GM13977 (cell line): ENCODE measurements at regions not wholly inside any gene's neighbourhood (a gene's known extent, or its start where the extent isn't known, plus 50 kb on each side); places are given as distances from the start of the nearest gene placed in this dataset.
A peak's percentile ranks its signal among the peaks of the same experiment; 100 is the strongest.

ENCODE experiments used
- DNase-seq: peaks from one replicate; pipeline ENCODE4 v3.0.0; 2012; ENCODE audit warnings: low spot score
- in situ Hi-C: fragments of 300-500 bp; cut with MboI; formaldehyde crosslinking; loops from one replicate; pipeline ENCODE4 v1.12.0; 2022; ENCODE audit warnings: low sequenced_read_pairs, low pct_unique_long_range_greater_than_20kb, mixed read lengths, inconsistent platforms; ENCODE audit not compliant: unreplicated experiment
- TF ChIP-seq, protein P1 (sequence below): IDR thresholded peaks from 2 replicates; pipeline ENCODE4 v1.5.1; 2012; ENCODE audit warnings: mild to moderate bottlenecking, control low read depth; ENCODE audit not compliant: insufficient read depth; ENCODE audit errors: extremely low read depth, missing control alignments

- no peak for DNase-seq
- in situ Hi-C loops = no loop called here
- TF ChIP-seq, protein P1, sequence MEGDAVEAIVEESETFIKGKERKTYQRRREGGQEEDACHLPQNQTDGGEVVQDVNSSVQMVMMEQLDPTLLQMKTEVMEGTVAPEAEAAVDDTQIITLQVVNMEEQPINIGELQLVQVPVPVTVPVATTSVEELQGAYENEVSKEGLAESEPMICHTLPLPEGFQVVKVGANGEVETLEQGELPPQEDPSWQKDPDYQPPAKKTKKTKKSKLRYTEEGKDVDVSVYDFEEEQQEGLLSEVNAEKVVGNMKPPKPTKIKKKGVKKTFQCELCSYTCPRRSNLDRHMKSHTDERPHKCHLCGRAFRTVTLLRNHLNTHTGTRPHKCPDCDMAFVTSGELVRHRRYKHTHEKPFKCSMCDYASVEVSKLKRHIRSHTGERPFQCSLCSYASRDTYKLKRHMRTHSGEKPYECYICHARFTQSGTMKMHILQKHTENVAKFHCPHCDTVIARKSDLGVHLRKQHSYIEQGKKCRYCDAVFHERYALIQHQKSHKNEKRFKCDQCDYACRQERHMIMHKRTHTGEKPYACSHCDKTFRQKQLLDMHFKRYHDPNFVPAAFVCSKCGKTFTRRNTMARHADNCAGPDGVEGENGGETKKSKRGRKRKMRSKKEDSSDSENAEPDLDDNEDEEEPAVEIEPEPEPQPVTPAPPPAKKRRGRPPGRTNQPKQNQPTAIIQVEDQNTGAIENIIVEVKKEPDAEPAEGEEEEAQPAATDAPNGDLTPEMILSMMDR = no peak
Observed at GRCh38 chr20:17858450-17859001, 110.1 kb downstream of the SNX5 start.

DNA sequence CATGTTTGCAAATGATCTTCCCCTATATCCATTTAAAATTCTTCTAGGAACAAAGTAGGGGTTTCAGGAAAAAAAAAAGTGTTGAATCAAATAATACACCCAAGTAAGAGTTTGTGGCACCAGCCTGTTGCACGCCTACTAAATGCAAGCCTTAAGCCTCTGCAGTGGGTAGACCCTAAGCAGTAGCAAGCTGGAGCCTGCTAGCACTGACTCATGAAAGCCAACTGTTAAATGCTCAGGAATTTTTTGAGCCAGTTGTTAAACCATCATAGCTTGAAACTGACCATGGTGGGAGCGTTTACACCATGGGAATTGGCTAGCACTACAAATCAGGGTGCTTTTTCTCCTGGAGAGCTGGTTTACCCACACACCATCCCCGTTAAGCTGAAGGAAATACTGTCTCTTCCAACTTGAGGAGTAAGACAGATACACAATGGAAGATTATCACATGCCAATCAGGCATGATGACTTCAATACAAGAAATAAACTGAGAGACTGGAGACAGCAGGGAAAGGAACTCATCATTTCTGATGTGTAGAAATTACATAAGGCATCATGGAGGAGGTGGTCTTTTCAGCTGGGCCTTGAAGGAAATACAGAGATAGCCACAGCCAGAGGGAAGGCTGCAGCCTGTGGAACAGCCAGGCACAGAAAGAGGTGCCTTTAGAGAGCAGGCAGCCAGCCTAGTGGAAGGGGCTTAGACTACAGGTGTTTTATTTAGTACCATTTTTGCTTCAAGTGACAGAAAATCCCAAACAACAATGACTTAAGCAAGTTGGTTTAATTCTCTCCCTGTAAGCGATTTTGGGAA lies 110.8 kb downstream of the SNX5 start:
- no peak for DNase-seq
- TF ChIP-seq, protein P1 = no peak
- in situ Hi-C loops = no loop called here

DNA sequence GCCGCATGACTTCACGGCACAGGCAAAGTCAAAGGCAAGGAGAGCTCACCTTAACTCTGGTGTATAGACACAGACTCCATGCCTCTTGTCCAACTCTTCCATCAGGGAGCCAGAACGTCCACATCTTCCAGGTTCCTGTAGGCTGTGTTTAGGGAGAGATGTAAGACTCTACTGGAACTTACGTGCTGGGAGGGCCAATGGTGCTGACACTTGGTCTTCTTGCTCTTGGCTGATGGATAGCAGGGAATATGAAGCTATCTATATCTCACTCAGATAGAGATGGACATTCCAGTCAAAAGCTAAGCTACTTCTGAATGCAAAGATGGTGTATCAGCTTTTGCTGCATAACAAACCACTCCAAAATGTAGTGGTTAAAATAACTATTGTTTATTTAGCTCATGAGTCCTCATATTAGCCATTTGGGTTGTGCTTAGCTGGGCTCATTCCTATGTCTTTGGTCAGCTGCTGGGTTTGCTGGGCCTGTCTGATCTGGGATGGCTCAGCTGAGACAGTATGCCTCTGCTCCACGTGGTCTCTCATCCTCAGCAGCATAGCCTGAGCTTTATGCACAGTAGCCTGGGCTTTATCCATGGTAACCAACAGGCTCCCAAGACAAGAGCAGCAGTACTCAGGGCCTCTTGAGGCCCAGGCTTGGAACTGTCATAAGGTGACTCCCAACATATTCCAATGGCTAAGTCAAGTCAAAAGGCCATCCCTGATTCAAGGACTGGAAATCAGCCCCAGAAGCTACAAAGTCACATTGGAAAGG lies 111.6 kb downstream of the SNX5 start:
- TF ChIP-seq, protein P1 = no peak
- no peak for DNase-seq
- in situ Hi-C loops = no loop called here

DNA sequence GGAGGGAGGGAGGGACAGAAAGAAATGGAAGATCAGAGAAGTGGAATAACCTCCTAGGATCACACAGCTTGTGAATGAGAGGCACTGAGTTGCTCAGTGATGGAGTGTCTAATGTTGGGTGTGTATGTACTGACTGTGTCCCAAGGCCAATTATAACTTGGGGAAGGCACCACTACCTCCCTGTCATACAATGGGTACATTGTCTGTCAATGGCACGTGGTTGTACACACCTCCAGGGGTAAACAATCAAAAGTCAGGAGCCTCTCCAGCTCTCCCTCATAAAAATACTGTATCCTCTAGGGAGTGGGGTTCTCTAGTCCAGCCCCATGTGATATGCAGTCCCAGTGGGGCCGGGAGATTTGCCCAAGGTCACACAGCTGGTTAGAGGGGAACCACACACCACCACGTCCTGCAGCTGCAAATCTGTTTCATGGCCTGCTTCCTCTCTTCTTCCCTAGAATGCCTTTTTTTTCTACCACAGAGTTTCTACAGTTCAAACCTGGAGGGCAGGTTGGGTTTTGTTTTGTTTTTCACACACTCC lies 112.5 kb downstream of the SNX5 start:
- DNase-seq = peak; percentile 77
- in situ Hi-C loops = no loop called here

DNA sequence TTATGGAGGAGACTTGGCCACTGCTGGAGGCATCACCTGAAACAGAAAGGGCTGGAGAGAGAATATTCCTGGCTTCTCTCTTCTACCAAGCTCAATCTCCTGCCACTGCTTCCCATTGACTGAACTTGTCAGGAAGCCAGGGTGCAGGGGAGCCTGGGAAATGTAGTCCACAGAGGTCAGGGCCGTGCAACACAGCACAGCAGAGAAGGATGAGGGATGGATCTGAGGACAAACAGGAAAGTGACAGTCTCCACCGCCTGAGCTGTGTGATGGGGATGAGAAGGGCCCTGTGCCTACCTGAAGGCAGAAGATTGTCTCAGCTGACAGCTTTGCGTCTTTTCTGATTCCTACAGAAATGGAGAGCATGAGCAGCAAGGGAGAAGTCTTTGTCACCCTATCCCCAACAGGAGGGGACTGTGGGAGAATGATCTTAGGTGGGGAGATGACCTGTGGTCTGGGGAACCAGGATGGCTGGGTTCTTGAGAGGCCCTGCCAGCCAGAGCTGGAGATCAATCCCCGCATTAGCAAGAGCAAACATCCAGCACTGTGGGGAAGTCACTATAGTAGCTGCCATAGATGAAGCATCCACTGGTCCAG lies 114.2 kb downstream of the SNX5 start:
- DNase-seq = no peak
- in situ Hi-C loops = no loop called here
- TF ChIP-seq, protein P1 = no peak

More for the DNA sequence above, 112.5 kb downstream of the SNX5 start:
- TF ChIP-seq, protein P1 = no peak

DNA sequence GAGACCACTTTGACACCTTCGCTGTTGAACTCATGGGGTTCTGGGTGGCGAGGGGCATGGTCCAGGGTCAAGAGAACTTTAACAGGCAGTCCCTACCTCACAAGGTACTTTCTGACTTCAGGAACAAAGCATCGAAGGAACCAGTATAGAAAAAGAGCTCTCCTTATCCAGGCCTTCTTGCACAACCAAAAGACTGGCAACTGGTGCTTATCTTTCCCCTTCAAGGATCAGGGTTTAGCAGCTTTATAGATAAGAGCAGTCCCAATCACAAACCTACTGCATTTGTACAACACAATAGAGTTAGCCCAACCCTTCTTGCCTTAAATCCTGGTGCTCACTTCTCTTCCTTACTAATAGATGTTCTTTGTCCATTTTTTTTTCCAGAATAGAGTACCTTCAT lies 116.3 kb downstream of the SNX5 start:
- TF ChIP-seq, protein P1 = no peak
- DNase-seq = no peak
- in situ Hi-C loops = no loop called here
